Esophagus (tissue), 2 donors: ENCODE measurements at regions not wholly inside any gene's neighbourhood (a gene's known extent, or its start where the extent isn't known, plus 50 kb on each side); places are given as distances from the start of the nearest gene placed in this dataset.

ENCODE experiments used
- H3K27ac ChIP-seq, 2 donors: one replicate each; pipeline ENCODE4 v1.5.1; 2013; ENCODE audit warnings: low read depth in 2 of 2, mild to moderate bottlenecking in 2 of 2, inconsistent platforms in 1 of 2, low read length in 1 of 2, moderate library complexity in 1 of 2
- H3K27me3 ChIP-seq, 2 donors: one replicate each; pipeline ENCODE4 v1.6.1; 2013; ENCODE audit warnings: low read length in 2 of 2, control low read depth in 1 of 2, mild to moderate bottlenecking in 1 of 2; ENCODE audit not compliant: insufficient read depth in 2 of 2, control insufficient read depth in 1 of 2
- H3K36me3 ChIP-seq, 2 donors: one replicate each; pipeline ENCODE4 v1.6.1; 2013; ENCODE audit warnings: low read length in 1 of 2; ENCODE audit not compliant: control insufficient read depth in 2 of 2, insufficient read depth in 2 of 2
- H3K4me1 ChIP-seq, 2 donors: one replicate each; pipeline ENCODE4 v1.6.1; 2013; ENCODE audit warnings: low read length in 1 of 2; ENCODE audit not compliant: control insufficient read depth in 2 of 2, insufficient read depth in 2 of 2
- H3K4me3 ChIP-seq, 2 donors: one replicate each; pipeline ENCODE4 v1.5.1; 2013; ENCODE audit warnings: low read length in 2 of 2, mild to moderate bottlenecking in 2 of 2, low read depth in 1 of 2, moderate library complexity in 1 of 2
- H3K9me3 ChIP-seq, 2 donors: one replicate each; pipeline ENCODE4 v1.6.1; 2013; ENCODE audit warnings: mild to moderate bottlenecking in 2 of 2, low read depth in 1 of 2, low read length in 1 of 2, moderate library complexity in 1 of 2; ENCODE audit not compliant: control insufficient read depth in 2 of 2, insufficient read depth in 1 of 2
- WGBS, 2 donors: extraction: QIAGEN DNeasy Blood & Tissue Kit; methylation state at CpG; one replicate each; pipeline ENCODE4 v1.1.7; 2013; 5-methylcytosine and 5-hydroxymethylcytosine counted together
- donor health status: healthy with polysubstance abuse.
- donor health status: Bipolar disorder and iron deficiency.

GRCh38 chr3:23698652-23699313 is 107.0 kb upstream of the UBE2E1 start:
- Histone ChIP-seq H3K27ac (no peak overlapping the region), H3K9me3 (no peaks in the 10 kb centered on the region), H3K4me3 (no peak overlapping the region), H3K36me3 (no peaks in the 10 kb centered on the region), H3K27me3 (no peaks in the 10 kb centered on the region), H3K4me1 (no peaks in the 10 kb centered on the region)
- WGBS, 2 donors: 69 to 76% methylated on average over 2 of the region's 2 CpGs

GRCh38 chr3:23700616-23701015 is 105.1 kb upstream of the UBE2E1 start:
- Histone ChIP-seq H3K27me3 (no peaks in the 10 kb centered on the region), H3K4me1 (no peaks in the 10 kb centered on the region), H3K36me3 (no peaks in the 10 kb centered on the region), H3K9me3 (no peaks in the 10 kb centered on the region), H3K27ac (no peak overlapping the region), H3K4me3 (no peak overlapping the region)
- WGBS, 2 donors: 64 to 87% methylated on average over 4 of the region's 4 CpGs

GRCh38 chr3:23701716-23702597 is 103.8 kb upstream of the UBE2E1 start:
- no peaks in the 10 kb centered on the region for H3K9me3 ChIP-seq
- no peaks in the 10 kb centered on the region for H3K27me3 ChIP-seq
- no peaks in the 10 kb centered on the region for H3K36me3 ChIP-seq
- WGBS, 2 donors: 54 to 57% methylated on average over 9 of the region's 9 CpGs
- H3K4me3 ChIP-seq: no peak overlapping the region
- no peaks in the 10 kb centered on the region for H3K4me1 ChIP-seq
- no peak overlapping the region for H3K27ac ChIP-seq

- WGBS, 2 donors: 80 to 84% methylated on average over 5 of the region's 5 CpGs
- no peaks in the 10 kb centered on the region for H3K27me3 ChIP-seq
- no peak overlapping the region for H3K4me3 ChIP-seq
- H3K27ac ChIP-seq: no peak overlapping the region
- no peaks in the 10 kb centered on the region for H3K4me1 ChIP-seq
- no peaks in the 10 kb centered on the region for H3K9me3 ChIP-seq
- H3K36me3 ChIP-seq: no peaks in the 10 kb centered on the region
These were observed 101.5 kb upstream of the UBE2E1 start for GRCh38 chr3:23704298-23704697.

GRCh38 chr3:23706111-23706510 is 99.6 kb upstream of the UBE2E1 start:
- Histone ChIP-seq H3K36me3 (no peaks in the 10 kb centered on the region), H3K4me1 (no peaks in the 10 kb centered on the region), H3K4me3 (no peak overlapping the region), H3K27ac (no peak overlapping the region), H3K9me3 (no peaks in the 10 kb centered on the region), H3K27me3 (no peaks in the 10 kb centered on the region)
- 59 to 61% methylated on average over 2 of the region's 2 CpGs for WGBS, 2 donors

- H3K9me3 ChIP-seq: no peaks in the 10 kb centered on the region
- no peaks in the 10 kb centered on the region for H3K4me1 ChIP-seq
- H3K27me3 ChIP-seq: no peaks in the 10 kb centered on the region
- no peak overlapping the region for H3K27ac ChIP-seq
- H3K4me3 ChIP-seq: no peak overlapping the region
- no peaks in the 10 kb centered on the region for H3K36me3 ChIP-seq
- WGBS, 2 donors: 47 to 62% methylated on average over 2 of the region's 2 CpGs
These were observed 95.8 kb upstream of the UBE2E1 start for GRCh38 chr3:23709987-23710386.

GRCh38 chr3:23710555-23710954 is 95.2 kb upstream of the UBE2E1 start:
- no peaks in the 10 kb centered on the region for H3K27me3 ChIP-seq
- 63 to 65% methylated on average over 9 of the region's 9 CpGs for WGBS, 2 donors
- no peak overlapping the region for H3K4me3 ChIP-seq
- H3K36me3 ChIP-seq: no peaks in the 10 kb centered on the region
- H3K9me3 ChIP-seq: no peaks in the 10 kb centered on the region
- no peak overlapping the region for H3K27ac ChIP-seq
- H3K4me1 ChIP-seq: no peaks in the 10 kb centered on the region

- Histone ChIP-seq H3K4me1 (no peaks in the 10 kb centered on the region), H3K27ac (no peak overlapping the region), H3K27me3 (no peaks in the 10 kb centered on the region), H3K4me3 (no peak overlapping the region), H3K36me3 (no peaks in the 10 kb centered on the region), H3K9me3 (no peaks in the 10 kb centered on the region)
- 84% methylated on average over 10 of the region's 10 CpGs for WGBS, 2 donors
These were observed 93.8 kb upstream of the UBE2E1 start for GRCh38 chr3:23711916-23712494.

GRCh38 chr3:23712656-23713559 is 92.8 kb upstream of the UBE2E1 start:
- Histone ChIP-seq H3K36me3 (no peaks in the 10 kb centered on the region), H3K9me3 (no peaks in the 10 kb centered on the region), H3K27me3 (no peaks in the 10 kb centered on the region), H3K4me1 (no peaks in the 10 kb centered on the region), H3K27ac (no peak overlapping the region), H3K4me3 (no peak overlapping the region)
- WGBS, 2 donors: 47 to 48% methylated on average over 9 of the region's 9 CpGs
